A549 (cell line): ENCODE measurements at regions not wholly inside any gene's neighbourhood (a gene's known extent, or its start where the extent isn't known, plus 50 kb on each side); places are given as distances from the start of the nearest gene placed in this dataset.

Experiments used
- EHMT2 ChIP-seq: fragments of 200-600 bp; sonication (generic); IDR thresholded peaks from 2 replicates; pipeline ENCODE4 v1.6.1; 2016; ENCODE audit warnings: antibody characterized with exemption, low read depth, mild to moderate bottlenecking, moderate library complexity
- HOXB13 ChIP-seq: fragments of 250-450 bp; sonication (Bioruptor Pico); IDR thresholded peaks from 2 replicates; pipeline ENCODE4 v1.5.0; 2020; ENCODE audit warnings: low read depth, mild to moderate bottlenecking, moderate library complexity
- JUN ChIP-seq, 2 experiments: fragments of >200 bp; sonication (Bioruptor Twin); formaldehyde crosslinking; IDR thresholded peaks; 2 replicates in 1 of 2; 3 replicates in 1 of 2; pipeline ENCODE4 v1.6.1; 2016 to 2017
- JUNB ChIP-seq: fragments of >200 bp; sonication (Bioruptor Twin); formaldehyde crosslinking; IDR thresholded peaks from 2 replicates; pipeline ENCODE4 v1.6.1; 2016
- KDM5A ChIP-seq: fragments of 200-600 bp; sonication (generic); IDR thresholded peaks from 2 replicates; pipeline ENCODE4 v1.6.1; 2016; ENCODE audit warnings: antibody characterized with exemption, mild to moderate bottlenecking
- MAZ ChIP-seq: fragments of 150-350 bp; IDR thresholded peaks from 2 replicates; pipeline ENCODE4 v1.6.1; 2014; ENCODE audit warnings: antibody characterized with exemption, low read depth, low read length, borderline replicate concordance
- POLR2A ChIP-seq: IDR thresholded peaks from 2 replicates; pipeline ENCODE4 v1.6.1; 2012; ENCODE audit warnings: mild to moderate bottlenecking, low read length
- TF ChIP-seq, protein P1 (sequence below): fragments of >200 bp; sonication (Bioruptor Twin); formaldehyde crosslinking; IDR thresholded peaks from 3 replicates; pipeline ENCODE4 v1.5.1; 2016
- TF ChIP-seq, protein P2 (sequence below): IDR thresholded peaks from 2 replicates; pipeline ENCODE4 v1.6.1; 2012

DNA sequence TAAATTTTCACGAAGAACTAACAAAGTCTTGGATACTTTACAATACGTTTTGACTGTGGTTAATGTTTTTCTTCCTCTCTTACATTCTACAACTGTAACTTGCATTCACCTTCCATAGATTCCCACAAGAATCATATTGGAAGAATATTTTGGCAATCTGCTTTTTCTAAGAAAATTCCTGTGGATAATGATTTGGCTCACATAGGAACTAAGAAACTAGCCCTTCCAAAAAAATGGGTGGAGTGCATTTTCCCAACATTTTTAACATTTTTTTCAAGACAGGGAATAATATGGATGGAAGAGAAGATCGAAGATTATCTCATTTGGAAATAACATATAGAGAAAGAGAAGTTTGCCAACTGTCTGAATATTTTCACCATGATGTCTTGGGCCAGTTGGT, 256.9 kb upstream of the POU2AF2 start:
- TF ChIP-seq MAZ (no peak), EHMT2 (no peak), JUN (IDR thresholded peaks at IDR 0.05) (no peak), POLR2A (no peak), JUNB (no peak), HOXB13 (CRISPR knock-in tag) (no peak), KDM5A (no peak)
- TF ChIP-seq, protein P1, sequence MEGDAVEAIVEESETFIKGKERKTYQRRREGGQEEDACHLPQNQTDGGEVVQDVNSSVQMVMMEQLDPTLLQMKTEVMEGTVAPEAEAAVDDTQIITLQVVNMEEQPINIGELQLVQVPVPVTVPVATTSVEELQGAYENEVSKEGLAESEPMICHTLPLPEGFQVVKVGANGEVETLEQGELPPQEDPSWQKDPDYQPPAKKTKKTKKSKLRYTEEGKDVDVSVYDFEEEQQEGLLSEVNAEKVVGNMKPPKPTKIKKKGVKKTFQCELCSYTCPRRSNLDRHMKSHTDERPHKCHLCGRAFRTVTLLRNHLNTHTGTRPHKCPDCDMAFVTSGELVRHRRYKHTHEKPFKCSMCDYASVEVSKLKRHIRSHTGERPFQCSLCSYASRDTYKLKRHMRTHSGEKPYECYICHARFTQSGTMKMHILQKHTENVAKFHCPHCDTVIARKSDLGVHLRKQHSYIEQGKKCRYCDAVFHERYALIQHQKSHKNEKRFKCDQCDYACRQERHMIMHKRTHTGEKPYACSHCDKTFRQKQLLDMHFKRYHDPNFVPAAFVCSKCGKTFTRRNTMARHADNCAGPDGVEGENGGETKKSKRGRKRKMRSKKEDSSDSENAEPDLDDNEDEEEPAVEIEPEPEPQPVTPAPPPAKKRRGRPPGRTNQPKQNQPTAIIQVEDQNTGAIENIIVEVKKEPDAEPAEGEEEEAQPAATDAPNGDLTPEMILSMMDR = no peak
- TF ChIP-seq, protein P2, sequence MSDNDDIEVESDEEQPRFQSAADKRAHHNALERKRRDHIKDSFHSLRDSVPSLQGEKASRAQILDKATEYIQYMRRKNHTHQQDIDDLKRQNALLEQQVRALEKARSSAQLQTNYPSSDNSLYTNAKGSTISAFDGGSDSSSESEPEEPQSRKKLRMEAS = no peak
